Stimulated activated naive B cell treated with anti-CD40 and anti-IgM and Interleukin-4, amounts not matched to agents 10 μg/mL and 1 μg/mL and 100 μg/mL, for 72 hours (primary cell): ENCODE measurements at regions not wholly inside any gene's neighbourhood (a gene's known extent, or its start where the extent isn't known, plus 50 kb on each side); places are given as distances from the start of the nearest gene placed in this dataset.
"Not testable (repeated sequence)": the region's sequence is repeated elsewhere in the genome, so short reads cannot be mapped to it uniquely, and the experiment has no call there.

Experiments used
- ATAC-seq, 2 donors: fragments of 150-1000 bp; cut with Tn5 transposase; replicated peaks; 2 replicates each; pipeline ENCODE4 v1.10.0; 2021; ENCODE audit warnings: moderate library complexity in 1 of 2
- DNase-seq: peaks from one replicate; pipeline ENCODE4 v3.0.0; 2021
- H3K27ac Mint-ChIP-seq: one replicate; pipeline ENCODE4 v1.8.0; 2022; ENCODE audit warnings: mild to moderate bottlenecking, mixed read lengths
- H3K27me3 Mint-ChIP-seq, 2 donors: one replicate each; pipeline ENCODE4 v1.8.0; 2022; ENCODE audit warnings: mixed read lengths in 2 of 2
- H3K36me3 Mint-ChIP-seq, 2 donors: one replicate each; pipeline ENCODE4 v1.8.0; 2022; ENCODE audit warnings: mixed read lengths in 2 of 2, mild to moderate bottlenecking in 1 of 2
- H3K4me1 Mint-ChIP-seq, 2 donors: one replicate each; pipeline ENCODE4 v1.8.0; 2022; ENCODE audit warnings: mixed read lengths in 2 of 2, mild to moderate bottlenecking in 1 of 2
- H3K4me3 Mint-ChIP-seq, 2 donors: one replicate each; pipeline ENCODE4 v1.8.0; 2022; ENCODE audit warnings: mild to moderate bottlenecking in 2 of 2, mixed read lengths in 2 of 2, moderate library complexity in 1 of 2
- H3K9me3 Mint-ChIP-seq, 2 donors: one replicate each; pipeline ENCODE4 v1.8.0; 2022; ENCODE audit warnings: mixed read lengths in 2 of 2, mild to moderate bottlenecking in 1 of 2

DNA sequence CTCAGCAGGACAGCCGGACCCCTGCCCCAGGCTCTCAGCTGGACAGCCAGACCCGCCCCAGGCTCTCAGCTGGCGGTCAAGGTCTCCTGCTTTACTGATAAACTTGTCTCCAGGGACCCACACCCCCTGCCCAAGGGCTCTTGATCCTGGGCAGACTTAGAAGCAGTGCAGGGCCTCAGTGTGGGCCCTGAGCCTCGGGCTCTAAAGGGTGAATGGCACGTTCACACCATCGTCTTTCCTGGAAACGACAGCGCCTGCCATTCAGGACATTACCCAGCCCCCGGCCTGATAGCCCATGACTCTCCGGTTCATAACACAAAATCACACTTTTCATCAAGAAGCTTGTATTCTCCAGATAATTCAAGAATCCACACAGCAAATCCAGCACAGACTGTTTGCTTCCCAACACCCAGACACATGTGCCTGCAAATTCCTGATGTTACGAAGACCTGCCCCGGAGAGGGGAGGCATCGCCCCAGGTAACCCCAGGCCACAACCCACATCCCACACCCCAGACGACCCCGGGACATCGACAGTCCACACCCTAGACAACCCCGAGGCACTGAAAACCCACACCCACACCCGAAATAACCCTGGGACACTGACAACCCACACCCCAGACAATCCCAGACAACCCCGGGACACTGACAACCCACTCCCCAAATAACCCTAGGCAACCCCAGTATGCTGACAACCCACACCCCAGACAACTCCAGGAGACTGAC is 136.8 kb downstream of the FAM53A start:
- Mint-ChIP-seq H3K27ac (no peak overlapping the region), H3K27me3 (peaks cover 21 to 52% of the 10 kb centered on the region in 2 donors), H3K36me3 (peaks cover 0 to 3% of the 10 kb centered on the region in 2 donors), H3K4me3 (no peak overlapping the region), H3K9me3 (no peaks in the 10 kb centered on the region), H3K4me1 (peaks cover 5 to 14% of the 10 kb centered on the region in 2 donors)
- ATAC-seq = no peak
- no peak for DNase-seq

DNA sequence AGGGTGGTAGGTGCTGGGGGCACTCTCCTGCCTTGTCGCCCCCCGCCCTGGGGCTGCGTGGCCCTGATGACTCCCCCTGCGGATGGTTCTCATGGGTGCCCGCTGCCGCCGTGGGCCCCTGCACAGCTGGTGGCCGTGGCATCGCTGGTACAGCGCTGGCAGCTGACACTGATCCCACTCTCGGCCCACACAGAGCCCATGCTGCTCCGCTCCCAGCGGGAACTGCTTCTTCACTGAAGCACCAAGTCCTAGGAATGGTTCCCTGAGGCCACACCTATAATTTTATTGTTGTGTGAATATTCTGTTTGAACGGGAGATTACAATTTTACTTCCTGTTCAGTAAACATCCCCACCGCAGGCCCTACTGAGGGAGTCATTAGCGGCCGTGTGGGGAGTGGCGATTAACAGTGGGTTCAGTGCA is 138.6 kb upstream of the NKX1-1 start:
- H3K4me3 Mint-ChIP-seq = no peak overlapping the region
- DNase-seq = no peak
- no peak for ATAC-seq

DNA sequence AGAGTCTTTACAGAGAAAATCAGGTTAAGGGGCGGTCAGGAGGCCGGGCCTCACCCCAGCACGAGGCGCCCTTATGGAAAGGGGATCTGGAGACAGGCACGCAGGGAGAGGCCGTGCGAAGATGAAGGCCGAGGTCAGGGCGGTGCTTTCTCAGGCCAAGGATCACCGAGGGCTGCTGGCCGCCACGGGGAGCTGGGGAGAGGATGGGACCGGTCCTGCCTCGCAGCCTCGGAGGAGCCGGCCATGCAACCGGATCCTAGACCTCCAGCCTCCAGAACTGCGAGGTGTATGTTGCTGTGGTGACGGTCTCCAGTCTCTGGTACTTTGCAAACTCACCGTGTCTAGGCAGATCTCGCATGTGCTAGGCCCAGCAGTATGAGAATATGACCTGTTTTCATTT is 138.2 kb upstream of the NKX1-1 start:
- DNase-seq, H3K9me3 Mint-ChIP-seq, H3K36me3 Mint-ChIP-seq, H3K27ac Mint-ChIP-seq, H3K4me3 Mint-ChIP-seq: not testable (repeated sequence)
- peaks cover 20 to 30% of the 10 kb centered on the region in 2 donors for H3K27me3 Mint-ChIP-seq
- peak in 1 of 2 donors; percentile 22 for ATAC-seq
- H3K4me1 Mint-ChIP-seq = peaks cover 5 to 14% of the 10 kb centered on the region in 2 donors

More for the DNA sequence above, 138.6 kb upstream of the NKX1-1 start:
- no peak overlapping the region for H3K27ac Mint-ChIP-seq
- H3K36me3 Mint-ChIP-seq = peaks cover 0 to 3% of the 10 kb centered on the region in 2 donors
- H3K4me1 Mint-ChIP-seq = peaks cover 5 to 14% of the 10 kb centered on the region in 2 donors
- H3K27me3 Mint-ChIP-seq = peaks cover 20 to 30% of the 10 kb centered on the region in 2 donors
- no peaks in the 10 kb centered on the region for H3K9me3 Mint-ChIP-seq

DNA sequence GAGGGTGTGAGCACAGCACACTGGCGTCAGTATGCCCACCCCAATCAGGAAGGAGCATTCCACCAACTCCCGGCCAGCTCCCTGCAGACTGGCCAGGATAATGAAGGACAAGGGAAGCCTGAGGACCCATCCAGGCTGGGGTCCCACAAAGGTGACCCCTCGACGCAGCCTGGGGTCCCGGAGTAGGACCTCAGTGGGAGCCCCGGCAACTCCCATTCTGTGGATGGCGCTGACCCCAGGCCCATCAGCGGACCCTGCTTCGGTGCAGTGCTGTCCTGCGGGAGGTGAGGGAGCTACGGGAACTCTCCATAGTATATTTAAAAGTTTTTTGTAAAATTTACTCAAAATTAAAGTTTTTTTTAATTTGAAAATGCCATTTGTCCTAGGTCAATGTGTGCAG is 137.7 kb upstream of the NKX1-1 start:
- Mint-ChIP-seq H3K27me3 (peaks cover 20 to 28% of the 10 kb centered on the region in 2 donors), H3K4me1 (peaks cover 5 to 13% of the 10 kb centered on the region in 2 donors), H3K27ac (no peak overlapping the region), H3K9me3 (no peaks in the 10 kb centered on the region), H3K36me3 (peaks cover 0 to 3% of the 10 kb centered on the region in 2 donors), H3K4me3 (no peak overlapping the region)
- no peak for DNase-seq
- no peak for ATAC-seq

DNA sequence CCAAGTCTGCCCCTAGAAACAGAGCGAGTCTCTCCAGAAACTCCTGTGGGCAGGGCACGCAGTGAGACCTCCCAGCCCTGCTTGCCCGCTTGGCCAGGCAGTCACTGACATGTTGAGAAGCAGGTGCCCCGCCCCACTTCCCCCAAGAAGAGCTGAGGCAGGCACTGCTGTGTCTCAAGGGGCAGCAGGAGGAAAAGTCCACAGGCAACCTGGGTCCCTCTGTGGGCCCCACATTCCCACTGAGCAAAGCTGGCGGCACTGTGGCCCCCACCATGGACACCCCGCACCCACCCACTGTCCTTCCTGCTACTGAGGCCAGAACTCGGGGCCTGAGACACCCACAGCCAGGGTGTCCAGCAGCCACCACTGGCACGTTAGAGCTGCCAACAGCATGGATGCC is 137.3 kb upstream of the NKX1-1 start:
- H3K4me1 Mint-ChIP-seq = peaks cover under 1 to 9% of the 10 kb centered on the region in 2 donors
- peaks cover 16 to 24% of the 10 kb centered on the region in 2 donors for H3K27me3 Mint-ChIP-seq
- no peaks in the 10 kb centered on the region for H3K9me3 Mint-ChIP-seq
- no peak overlapping the region for H3K27ac Mint-ChIP-seq
- DNase-seq (no peak), ATAC-seq (no peak)
- peaks cover 0 to 3% of the 10 kb centered on the region in 2 donors for H3K36me3 Mint-ChIP-seq
- H3K4me3 Mint-ChIP-seq = no peak overlapping the region

DNA sequence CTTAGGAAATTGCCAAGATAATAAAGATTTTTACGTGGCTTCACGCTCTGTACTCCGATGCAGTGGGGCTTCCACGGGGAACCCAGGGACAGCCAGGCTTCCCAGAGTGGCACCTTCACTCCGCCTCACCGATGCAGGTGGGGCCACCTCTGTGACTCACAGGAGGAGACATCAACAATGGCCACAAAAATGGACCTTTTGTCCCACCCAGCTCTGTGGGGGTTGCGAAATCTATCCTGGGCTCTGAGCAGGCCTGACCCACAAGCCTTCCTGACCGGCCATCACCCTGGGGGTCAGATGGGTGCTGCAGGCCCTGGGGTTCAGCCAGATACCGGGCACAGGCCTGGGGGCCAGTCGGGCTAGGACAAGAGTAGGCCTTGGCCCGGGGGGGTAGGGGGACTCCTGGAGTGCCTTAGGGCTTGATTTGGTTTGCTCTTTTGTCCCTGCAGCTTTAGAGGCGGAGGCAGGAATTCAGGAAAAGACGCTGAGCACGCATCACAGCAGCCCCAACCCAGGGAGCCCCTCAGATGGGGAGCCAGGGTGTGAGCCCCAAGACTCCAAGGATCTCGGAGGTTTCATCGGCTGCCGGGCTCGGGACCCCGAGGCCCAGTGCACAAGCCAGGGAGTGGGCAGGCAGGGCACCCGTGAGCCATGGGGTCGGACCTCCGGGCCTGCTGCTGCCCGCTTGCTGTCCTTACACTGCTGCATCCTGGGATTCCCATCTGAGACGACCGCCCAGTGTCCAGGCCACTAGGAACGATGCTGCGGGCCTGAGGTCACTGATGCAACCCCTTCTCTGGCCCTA is 136.5 kb upstream of the NKX1-1 start:
- no peak for DNase-seq
- peaks cover 0 to 1% of the 10 kb centered on the region in 2 donors for H3K36me3 Mint-ChIP-seq
- peaks cover 0 to 3% of the 10 kb centered on the region in 2 donors for H3K4me1 Mint-ChIP-seq
- no peak for ATAC-seq
- no peak overlapping the region for H3K4me3 Mint-ChIP-seq
- H3K27me3 Mint-ChIP-seq = peaks cover 10 to 16% of the 10 kb centered on the region in 2 donors
- no peak overlapping the region for H3K27ac Mint-ChIP-seq
- no peaks in the 10 kb centered on the region for H3K9me3 Mint-ChIP-seq

DNA sequence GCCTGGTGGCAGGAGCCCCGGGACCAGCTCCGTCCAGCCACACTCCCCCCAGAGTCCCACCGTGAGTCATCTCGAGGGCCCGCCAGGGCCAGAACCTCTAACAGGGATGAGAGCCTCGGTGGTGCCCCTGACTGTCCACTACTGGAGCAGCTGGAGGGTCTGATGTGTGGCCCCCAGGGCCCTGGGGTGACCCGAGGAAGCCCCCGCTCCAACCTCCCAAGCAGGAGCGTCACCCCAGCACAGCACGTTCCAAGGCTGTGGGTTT is 135.9 kb upstream of the NKX1-1 start:
- no peaks in the 10 kb centered on the region for H3K9me3 Mint-ChIP-seq
- DNase-seq (no peak), ATAC-seq (no peak)
- no peak overlapping the region for H3K4me3 Mint-ChIP-seq
- H3K36me3 Mint-ChIP-seq = no peaks in the 10 kb centered on the region
- no peaks in the 10 kb centered on the region for H3K4me1 Mint-ChIP-seq
- peaks cover 5 to 15% of the 10 kb centered on the region in 2 donors for H3K27me3 Mint-ChIP-seq
- H3K27ac Mint-ChIP-seq = no peak overlapping the region

DNA sequence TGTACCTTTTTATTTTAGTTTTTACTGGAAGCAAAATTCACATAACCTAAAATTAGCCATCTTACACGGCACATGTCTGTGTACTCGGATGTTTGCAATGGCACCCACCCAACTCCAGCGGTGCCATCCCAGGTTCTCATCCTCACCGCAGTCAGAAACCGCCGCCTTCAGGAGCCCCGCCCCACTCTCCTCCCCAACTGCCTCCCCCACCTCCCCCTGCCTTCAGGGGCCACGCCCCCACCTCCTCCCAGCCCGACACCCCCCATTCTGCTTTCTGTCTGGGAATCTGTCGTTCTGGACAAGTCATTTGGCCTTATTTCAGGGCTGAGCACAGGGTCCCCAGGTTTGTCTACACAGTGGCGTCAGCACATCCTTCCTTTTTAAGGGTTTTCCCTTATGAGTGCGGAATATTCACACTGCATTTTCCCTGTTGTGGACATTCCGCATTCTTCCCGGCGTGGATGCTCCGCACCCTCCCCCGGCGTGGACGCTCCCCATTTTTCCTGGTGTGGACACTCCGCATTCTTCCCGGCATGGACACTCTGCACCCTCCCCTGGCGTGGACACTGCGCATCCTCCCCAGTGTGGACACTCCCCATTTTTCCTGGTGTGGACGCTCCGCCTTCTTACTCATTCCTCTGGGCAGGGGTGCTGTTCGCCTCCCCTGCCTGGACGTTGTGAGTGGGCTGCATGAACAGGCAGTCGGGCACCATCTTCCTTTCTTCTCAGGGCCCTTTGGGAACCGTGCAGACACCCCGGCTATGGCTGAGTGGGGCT is 135.4 kb upstream of the NKX1-1 start:
- ATAC-seq (no peak), DNase-seq (no peak)
- H3K27me3 Mint-ChIP-seq = peaks cover 3 to 13% of the 10 kb centered on the region in 2 donors

DNA sequence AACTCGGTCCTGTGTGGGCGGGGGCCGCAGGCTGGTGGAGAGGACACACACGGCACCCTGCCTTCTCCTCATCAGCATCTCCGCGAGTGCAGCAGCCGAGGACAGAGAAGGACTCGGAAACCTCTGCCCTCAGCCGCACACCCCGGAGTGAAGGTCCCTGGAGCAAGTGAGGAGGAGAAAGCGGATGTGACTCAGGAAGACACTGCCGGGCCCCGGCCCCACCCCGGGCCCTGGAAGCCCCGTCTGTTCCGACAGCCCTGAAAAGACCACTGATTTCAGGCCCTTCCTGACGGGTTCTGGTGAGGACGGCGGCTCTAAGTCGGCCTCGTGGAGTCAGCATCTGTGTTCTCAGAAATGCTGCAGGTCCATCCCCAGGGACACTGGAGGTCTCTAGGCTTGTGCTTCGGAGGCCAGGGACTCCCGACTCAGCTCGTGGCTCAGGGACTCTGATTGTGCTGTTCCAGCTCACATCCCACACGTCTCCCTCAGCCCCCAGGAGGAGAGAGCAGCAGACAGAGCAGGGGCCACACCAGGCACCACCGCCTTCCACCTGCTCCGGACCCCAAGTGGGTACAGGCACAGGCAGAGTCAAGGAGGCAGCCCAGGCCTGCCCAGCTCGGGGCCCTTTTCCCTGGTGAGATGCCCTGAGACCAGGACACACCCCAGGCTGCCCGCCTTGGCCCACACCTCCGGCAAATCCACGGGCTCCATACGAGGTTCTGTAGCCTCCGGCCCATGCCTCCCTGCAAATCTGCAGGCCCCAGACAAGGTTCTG is 134.5 kb upstream of the NKX1-1 start:
- DNase-seq (no peak), ATAC-seq (no peak)
- Mint-ChIP-seq H3K4me3 (no peak overlapping the region), H3K27me3 (peaks cover 3 to 13% of the 10 kb centered on the region in 2 donors), H3K36me3 (no peaks in the 10 kb centered on the region), H3K9me3 (no peaks in the 10 kb centered on the region), H3K4me1 (no peaks in the 10 kb centered on the region), H3K27ac (no peak overlapping the region)

More for the DNA sequence above, 135.4 kb upstream of the NKX1-1 start:
- no peaks in the 10 kb centered on the region for H3K36me3 Mint-ChIP-seq
- no peaks in the 10 kb centered on the region for H3K4me1 Mint-ChIP-seq
- no peaks in the 10 kb centered on the region for H3K9me3 Mint-ChIP-seq
- H3K27ac Mint-ChIP-seq = no peak overlapping the region
- H3K4me3 Mint-ChIP-seq = no peak overlapping the region

DNA sequence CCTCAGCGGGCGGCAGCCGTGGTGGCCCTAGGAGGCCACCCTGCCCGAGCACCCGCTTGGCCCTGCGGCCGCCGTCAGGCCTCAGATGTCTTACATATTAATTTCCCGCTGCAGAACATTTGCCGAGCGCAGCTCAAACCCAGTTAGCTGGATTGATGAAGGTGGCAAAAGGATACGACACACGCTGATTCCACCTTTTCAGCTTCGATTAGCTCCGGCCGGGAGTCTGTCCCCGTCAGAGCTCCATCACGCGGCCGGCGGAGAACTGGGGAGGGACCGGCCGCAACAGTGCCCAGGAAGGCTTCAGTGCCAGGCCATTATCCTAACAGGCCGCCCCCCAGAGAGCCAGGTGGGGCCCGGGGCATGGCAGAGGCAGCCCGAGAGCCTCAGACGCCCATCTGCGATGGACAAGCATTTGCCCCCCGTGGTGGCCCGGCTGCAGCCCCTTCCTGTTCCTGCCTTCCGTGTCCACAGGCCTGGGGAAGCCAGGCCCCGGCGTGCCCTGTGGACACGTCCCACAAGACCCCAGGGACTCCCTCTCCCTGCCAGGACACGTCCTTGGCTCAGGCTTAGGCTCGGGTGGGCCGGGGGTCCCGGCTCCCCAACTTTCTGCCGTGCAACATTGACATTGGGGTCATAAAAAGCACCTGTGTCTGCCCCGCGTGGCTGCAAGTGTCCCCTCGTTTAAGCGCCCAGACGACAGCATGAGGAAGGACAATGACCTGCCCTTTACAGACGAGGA is 133.8 kb upstream of the NKX1-1 start:
- Mint-ChIP-seq H3K9me3 (no peaks in the 10 kb centered on the region), H3K27me3 (peaks cover 3 to 13% of the 10 kb centered on the region in 2 donors), H3K4me3 (no peak overlapping the region), H3K4me1 (no peaks in the 10 kb centered on the region), H3K36me3 (no peaks in the 10 kb centered on the region), H3K27ac (no peak overlapping the region)
- ATAC-seq = no peak
- no peak for DNase-seq

DNA sequence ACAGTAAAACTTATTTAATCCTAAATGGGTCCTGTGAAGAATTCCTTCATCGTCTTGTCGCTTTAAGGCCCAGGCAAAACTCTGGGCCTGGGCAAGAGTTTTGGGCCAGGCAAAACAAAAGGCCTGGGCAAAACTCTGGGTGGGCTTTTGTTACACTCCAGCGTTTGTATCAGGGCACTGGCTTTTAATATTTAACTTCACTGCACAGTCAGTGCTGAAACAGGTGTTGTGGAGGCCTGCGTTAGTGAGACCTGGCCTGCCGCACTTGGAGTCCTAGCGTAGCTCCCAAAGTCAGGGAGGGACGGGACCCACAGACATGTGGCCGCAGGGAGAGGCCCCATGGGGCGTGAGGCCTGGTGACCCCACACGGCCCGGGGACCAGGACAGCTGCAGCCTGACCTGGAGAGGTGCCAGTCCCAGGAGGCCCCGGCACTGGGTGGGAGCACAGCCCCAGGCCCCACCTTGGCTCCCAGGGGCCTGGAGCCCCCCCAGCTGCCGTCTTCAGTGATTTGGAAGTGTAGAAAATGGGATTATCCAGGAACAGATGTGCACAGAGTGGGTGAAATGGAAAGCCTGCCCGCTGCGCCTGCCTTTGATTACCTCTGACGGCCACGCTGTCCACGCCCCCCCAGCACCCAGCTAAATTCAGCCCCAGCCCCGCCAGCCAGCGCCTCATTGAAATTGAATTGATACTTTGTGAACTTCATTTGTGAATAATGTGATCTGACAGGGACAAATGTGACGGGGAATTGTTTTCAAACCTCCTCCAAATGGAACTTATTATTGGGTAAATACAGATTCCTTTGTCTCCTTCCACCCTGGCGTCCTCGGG is 132.9 kb upstream of the NKX1-1 start:
- no peak overlapping the region for H3K27ac Mint-ChIP-seq
- ATAC-seq (no peak), DNase-seq (no peak)
- H3K27me3 Mint-ChIP-seq = peaks cover 3 to 13% of the 10 kb centered on the region in 2 donors
- H3K9me3 Mint-ChIP-seq = no peaks in the 10 kb centered on the region
- no peaks in the 10 kb centered on the region for H3K36me3 Mint-ChIP-seq
- no peaks in the 10 kb centered on the region for H3K4me1 Mint-ChIP-seq
- no peak overlapping the region for H3K4me3 Mint-ChIP-seq

DNA sequence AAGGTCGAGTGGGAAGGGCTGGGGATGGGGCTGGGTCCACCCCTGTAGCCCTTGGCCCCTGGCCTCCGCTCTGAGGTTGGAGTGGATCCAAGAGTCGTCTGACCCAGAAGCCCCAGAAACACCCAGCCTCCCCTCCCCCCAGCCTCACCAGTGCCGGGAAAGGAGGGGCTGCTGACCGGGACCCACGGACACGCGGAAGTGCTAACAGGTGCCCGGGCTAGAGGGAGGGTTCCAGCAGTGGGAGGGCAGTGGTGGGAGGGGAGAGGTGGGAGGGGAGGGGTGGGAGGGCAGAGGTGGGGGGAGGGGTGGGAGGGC is 131.8 kb upstream of the NKX1-1 start:
- no peak for DNase-seq
- Mint-ChIP-seq H3K4me1 (no peaks in the 10 kb centered on the region), H3K9me3 (no peaks in the 10 kb centered on the region), H3K36me3 (no peaks in the 10 kb centered on the region), H3K27ac (no peak overlapping the region), H3K27me3 (peaks cover 3 to 20% of the 10 kb centered on the region in 2 donors), H3K4me3 (no peak overlapping the region)
- no peak for ATAC-seq
